Parathyroid adenoma (tissue), 2 donors: ENCODE measurements at regions not wholly inside any gene's neighbourhood (a gene's known extent, or its start where the extent isn't known, plus 50 kb on each side); places are given as distances from the start of the nearest gene placed in this dataset.

Source experiments
- H2AFZ ChIP-seq: fragments of 300-600 bp; sonication (generic); one replicate; pipeline ENCODE4 v1.7.0; 2017; ENCODE audit warnings: antibody characterized with exemption, mild to moderate bottlenecking
- H3K27ac ChIP-seq: fragments of 300-600 bp; sonication (generic); one replicate; pipeline ENCODE4 v1.7.0; 2017
- H3K27me3 ChIP-seq: fragments of 300-600 bp; sonication (generic); one replicate; pipeline ENCODE4 v1.7.0; 2017; ENCODE audit warnings: low read length; ENCODE audit not compliant: control insufficient read depth, insufficient read depth
- H3K36me3 ChIP-seq: fragments of 300-600 bp; sonication (generic); one replicate; pipeline ENCODE4 v1.7.0; 2017; ENCODE audit warnings: low read length; ENCODE audit not compliant: control insufficient read depth, insufficient read depth
- H3K4me1 ChIP-seq: fragments of 300-600 bp; sonication (generic); one replicate; pipeline ENCODE4 v1.7.0; 2017; ENCODE audit warnings: control low read depth
- H3K4me2 ChIP-seq: fragments of 300-600 bp; sonication (generic); one replicate; pipeline ENCODE4 v1.7.0; 2017; ENCODE audit warnings: low read length
- H3K4me3 ChIP-seq: fragments of 300-600 bp; sonication (generic); one replicate; pipeline ENCODE4 v1.7.0; 2017; ENCODE audit warnings: low read depth, low read length
- H3K79me2 ChIP-seq: fragments of 300-600 bp; sonication (generic); one replicate; pipeline ENCODE4 v1.7.0; 2017; ENCODE audit warnings: control low read depth
- H3K9ac ChIP-seq: fragments of 300-600 bp; sonication (generic); one replicate; pipeline ENCODE4 v1.7.0; 2017; ENCODE audit warnings: mild to moderate bottlenecking
- H3K9me3 ChIP-seq: fragments of 300-600 bp; sonication (generic); one replicate; pipeline ENCODE4 v1.7.0; 2017; ENCODE audit warnings: low read length; ENCODE audit not compliant: control insufficient read depth
- TF ChIP-seq, protein P1 (sequence below): fragments of 300-600 bp; sonication (generic); IDR thresholded peaks from one replicate; pipeline ENCODE4 v1.7.0; 2017; ENCODE audit warnings: antibody characterized with exemption, mild to moderate bottlenecking
- donor health status: primary hyperparathyroidism.

- TF ChIP-seq, protein P1, sequence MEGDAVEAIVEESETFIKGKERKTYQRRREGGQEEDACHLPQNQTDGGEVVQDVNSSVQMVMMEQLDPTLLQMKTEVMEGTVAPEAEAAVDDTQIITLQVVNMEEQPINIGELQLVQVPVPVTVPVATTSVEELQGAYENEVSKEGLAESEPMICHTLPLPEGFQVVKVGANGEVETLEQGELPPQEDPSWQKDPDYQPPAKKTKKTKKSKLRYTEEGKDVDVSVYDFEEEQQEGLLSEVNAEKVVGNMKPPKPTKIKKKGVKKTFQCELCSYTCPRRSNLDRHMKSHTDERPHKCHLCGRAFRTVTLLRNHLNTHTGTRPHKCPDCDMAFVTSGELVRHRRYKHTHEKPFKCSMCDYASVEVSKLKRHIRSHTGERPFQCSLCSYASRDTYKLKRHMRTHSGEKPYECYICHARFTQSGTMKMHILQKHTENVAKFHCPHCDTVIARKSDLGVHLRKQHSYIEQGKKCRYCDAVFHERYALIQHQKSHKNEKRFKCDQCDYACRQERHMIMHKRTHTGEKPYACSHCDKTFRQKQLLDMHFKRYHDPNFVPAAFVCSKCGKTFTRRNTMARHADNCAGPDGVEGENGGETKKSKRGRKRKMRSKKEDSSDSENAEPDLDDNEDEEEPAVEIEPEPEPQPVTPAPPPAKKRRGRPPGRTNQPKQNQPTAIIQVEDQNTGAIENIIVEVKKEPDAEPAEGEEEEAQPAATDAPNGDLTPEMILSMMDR, result no peak
- Histone ChIP-seq H3K4me1 (no peaks in the 10 kb centered on the region), H3K9ac (no peak overlapping the region), H3K4me3 (no peak overlapping the region), H3K79me2 (no peaks in the 10 kb centered on the region), H3K27me3 (no peaks in the 10 kb centered on the region), H2AFZ (no peak overlapping the region), H3K9me3 (no peaks in the 10 kb centered on the region), H3K4me2 (no peak overlapping the region), H3K27ac (no peak overlapping the region), H3K36me3 (no peaks in the 10 kb centered on the region)
Observed at GRCh38 chr5:114116981-114117380, 244.9 kb upstream of the KCNN2 start.

DNA sequence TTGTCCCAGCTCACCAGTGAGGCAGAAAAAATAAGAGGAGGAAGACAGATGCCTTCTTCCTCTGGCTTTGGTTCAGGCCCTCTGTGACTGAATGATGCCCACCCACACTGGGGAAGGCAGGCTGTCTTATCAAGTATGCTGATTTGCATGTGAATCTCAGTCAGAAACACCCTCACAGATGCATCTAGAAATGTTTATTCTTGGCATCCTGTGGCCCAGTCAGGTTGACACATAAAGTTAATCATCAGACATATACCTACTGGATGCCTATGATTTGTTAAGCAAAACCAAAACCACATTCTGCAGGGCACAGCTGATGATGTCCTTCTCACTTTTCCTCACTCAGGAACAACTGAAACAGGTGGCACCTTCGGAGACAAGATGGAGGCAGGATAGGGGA, 243.4 kb upstream of the KCNN2 start:
- no peak overlapping the region for H3K4me3 ChIP-seq
- H3K9ac ChIP-seq, result no peak overlapping the region
- no peaks in the 10 kb centered on the region for H3K36me3 ChIP-seq
- no peak overlapping the region for H3K4me2 ChIP-seq
- no peaks in the 10 kb centered on the region for H3K4me1 ChIP-seq
- H3K9me3 ChIP-seq, result no peaks in the 10 kb centered on the region
- H3K27ac ChIP-seq, result no peak overlapping the region
- no peaks in the 10 kb centered on the region for H3K79me2 ChIP-seq
- no peak overlapping the region for H2AFZ ChIP-seq
- no peaks in the 10 kb centered on the region for H3K27me3 ChIP-seq
- TF ChIP-seq, protein P1, result no peak

GRCh38 chr5:114120166-114120565, 241.7 kb upstream of the KCNN2 start:
- Histone ChIP-seq H3K4me1 (no peaks in the 10 kb centered on the region), H3K36me3 (no peaks in the 10 kb centered on the region), H3K79me2 (no peaks in the 10 kb centered on the region), H3K27ac (no peak overlapping the region), H3K4me3 (no peak overlapping the region), H3K9ac (no peak overlapping the region), H3K4me2 (no peak overlapping the region), H3K27me3 (no peaks in the 10 kb centered on the region), H3K9me3 (no peaks in the 10 kb centered on the region), H2AFZ (no peak overlapping the region)
- TF ChIP-seq, protein P1, result no peak

DNA sequence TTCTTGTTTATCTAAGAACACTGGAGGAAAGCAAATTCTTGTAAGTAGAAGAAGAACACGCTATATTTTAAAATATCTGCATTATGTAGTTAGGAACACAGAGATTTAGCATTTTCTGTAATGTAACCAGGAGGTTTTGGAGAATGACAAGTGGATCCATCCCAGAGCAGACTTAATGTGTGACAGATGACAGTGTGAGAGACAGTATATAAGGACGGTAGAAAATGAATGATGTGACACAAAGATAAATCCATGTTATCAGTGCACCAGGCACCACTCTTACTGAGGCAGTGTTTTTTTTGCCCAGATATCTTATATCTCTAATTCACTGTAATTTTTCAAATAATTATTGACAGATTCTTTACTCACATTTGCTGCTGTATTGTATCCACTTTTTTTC, 239.0 kb upstream of the KCNN2 start:
- Histone ChIP-seq H3K9ac (no peak overlapping the region), H3K27me3 (no peaks in the 10 kb centered on the region), H3K4me3 (no peak overlapping the region), H3K4me2 (no peak overlapping the region), H3K4me1 (no peaks in the 10 kb centered on the region), H3K79me2 (no peaks in the 10 kb centered on the region), H2AFZ (no peak overlapping the region), H3K36me3 (no peaks in the 10 kb centered on the region), H3K9me3 (no peaks in the 10 kb centered on the region), H3K27ac (no peak overlapping the region)
- TF ChIP-seq, protein P1, result no peak

DNA sequence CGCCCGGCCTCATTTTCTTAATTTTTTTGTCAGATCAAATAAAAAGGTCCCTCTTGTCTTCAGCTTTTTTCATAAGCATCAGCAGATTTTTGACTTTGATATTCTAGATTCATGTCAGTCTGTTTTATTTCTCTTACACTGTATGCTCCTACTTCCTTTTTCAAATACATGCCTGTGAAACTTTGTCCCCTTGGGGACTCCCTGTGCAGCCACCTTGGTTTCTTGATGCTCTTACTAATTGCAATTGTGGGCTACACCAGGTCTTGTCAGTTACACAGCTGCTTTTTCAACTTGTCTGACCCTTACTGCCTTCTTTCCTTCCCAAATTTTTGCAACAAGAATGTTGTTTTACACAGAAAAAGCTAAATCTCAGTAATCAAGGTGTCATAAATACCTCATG, 238.2 kb upstream of the KCNN2 start:
- Histone ChIP-seq H3K9ac (no peak overlapping the region), H3K9me3 (no peaks in the 10 kb centered on the region), H2AFZ (no peak overlapping the region), H3K79me2 (no peaks in the 10 kb centered on the region), H3K27me3 (no peaks in the 10 kb centered on the region), H3K27ac (no peak overlapping the region), H3K36me3 (no peaks in the 10 kb centered on the region), H3K4me2 (no peak overlapping the region), H3K4me3 (no peak overlapping the region), H3K4me1 (no peaks in the 10 kb centered on the region)
- TF ChIP-seq, protein P1, result no peak
